ENCODE measurements at regions not wholly inside any gene's neighbourhood (a gene's known extent, or its start where the extent isn't known, plus 50 kb on each side); places are given as distances from the start of the nearest gene placed in this dataset.
"Not testable (repeated sequence)": the region's sequence is repeated elsewhere in the genome, so short reads cannot be mapped to it uniquely, and the experiment has no call there.

- no peak for DNase-seq
Measured at GRCh38 chr3:31188112-31188511, 293.7 kb upstream of the GADL1 start.

- no peak for DNase-seq
Measured at GRCh38 chr3:31189330-31189729, 294.9 kb upstream of the GADL1 start.

GRCh38 chr3:31189971-31190370, 295.5 kb upstream of the GADL1 start:
- no peak for DNase-seq

- DNase-seq = no peak
Measured at GRCh38 chr3:31191354-31191753, 296.9 kb upstream of the GADL1 start.

- DNase-seq = no peak
Measured at GRCh38 chr3:31193429-31193828, 299.0 kb upstream of the GADL1 start.

- DNase-seq = no peak
Measured at GRCh38 chr3:31193871-31194270, 299.4 kb upstream of the GADL1 start.

GRCh38 chr3:31196261-31196660, 301.8 kb upstream of the GADL1 start:
- no peak for DNase-seq

- DNase-seq = no peak
Measured at GRCh38 chr3:31196881-31197364, 302.5 kb upstream of the GADL1 start.

GRCh38 chr3:31197941-31198340, 303.5 kb upstream of the GADL1 start:
- DNase-seq = no peak

GRCh38 chr3:31198890-31199289, 304.4 kb upstream of the GADL1 start:
- DNase-seq = no peak

- DNase-seq = no peak
Measured at GRCh38 chr3:31203960-31204795, 309.7 kb upstream of the GADL1 start.

GRCh38 chr3:31204796-31205056, 310.3 kb upstream of the GADL1 start:
- not testable (repeated sequence) for DNase-seq

- DNase-seq = no peak
Measured at GRCh38 chr3:31210068-31210645, 315.7 kb upstream of the GADL1 start.

- no peak for DNase-seq
Measured at GRCh38 chr3:31213869-31214486, 318.7 kb upstream of the STT3B start.

GRCh38 chr3:31218082-31218481, 314.6 kb upstream of the STT3B start:
- no peak for DNase-seq

- DNase-seq = no peak
Measured at GRCh38 chr3:31219131-31219843, 313.4 kb upstream of the STT3B start.

GRCh38 chr3:31220431-31220830, 312.3 kb upstream of the STT3B start:
- DNase-seq = no peak

- DNase-seq = no peak
Measured at GRCh38 chr3:31223278-31223677, 309.4 kb upstream of the STT3B start.

GRCh38 chr3:31224936-31225335, 307.8 kb upstream of the STT3B start:
- DNase-seq = no peak

GRCh38 chr3:31225923-31226322, 306.8 kb upstream of the STT3B start:
- no peak for DNase-seq

GRCh38 chr3:31226346-31226745, 306.4 kb upstream of the STT3B start:
- no peak for DNase-seq

- no peak for DNase-seq
Measured at GRCh38 chr3:31227131-31227562, 305.6 kb upstream of the STT3B start.

GRCh38 chr3:31230425-31231223, 302.1 kb upstream of the STT3B start:
- no peak for DNase-seq
